HepG2 (cell line): ENCODE measurements at regions not wholly inside any gene's neighbourhood (a gene's known extent, or its start where the extent isn't known, plus 50 kb on each side); places are given as distances from the start of the nearest gene placed in this dataset.

Experiments used
- ATAC-seq: fragments of 200-7000 bp; cut with Tn5 transposase; 3 replicates; pipeline ENCODE4 v1.9.1; 2020; ENCODE audit warnings: mild to moderate bottlenecking, moderate library complexity
- BruUV-seq: library from RNA; stranded (reverse); fragments of 400-500 nt; replicated peaks from 2 replicates; lab custom pipeline; 2021; lab: Mats Ljungman, UMichigan
- CTCF ChIA-PET: fragments of 300-600 bp; formaldehyde crosslinking; extraction: SDS; loops from one replicate; lab custom pipeline; 2021; ENCODE audit warnings: low total read pairs, inconsistent platforms, low intra/inter-chr PET ratio; lab: Yijun Ruan, JAX
- POLR2A ChIA-PET: fragments of 350-600 bp; sonication (Branson Sonifier 250); formaldehyde crosslinking; loops from one replicate; lab custom pipeline; 2020; ENCODE audit warnings: antibody characterized with exemption, inconsistent platforms; lab: Yijun Ruan, JAX
- DNase-seq: peaks from one replicate; pipeline ENCODE4 v3.0.0-alpha.2; 2015; ENCODE audit warnings: low spot score
- FAIRE-seq: peaks from 3 replicates; lab custom pipeline; 2011; peaks lifted over from hg19 to GRCh38; lab: Jason Lieb, UNC
- H2AFZ ChIP-seq: one replicate; pipeline ENCODE4 v1.6.1; 2011; ENCODE audit warnings: low read length, inconsistent platforms
- H3K27ac ChIP-seq: fragments of 300-600 bp; 3 replicates; pipeline ENCODE4 v1.8.0; 2011; ENCODE audit warnings: mixed run types, mild to moderate bottlenecking, mixed read lengths, low read length, inconsistent platforms; ENCODE audit not compliant: insufficient read depth; ENCODE audit errors: extremely low read length
- H3K27me3 ChIP-seq, 2 experiments: fragments of 200-600 bp in 1 of 2; 2 replicates in 1 of 2; 3 replicates in 1 of 2; pipeline versions ENCODE4 v1.6.0 to v1.8.0; 2011; ENCODE audit warnings: low read length in 2 of 2, mild to moderate bottlenecking in 2 of 2, moderate library complexity in 2 of 2, inconsistent platforms in 1 of 2; ENCODE audit not compliant: insufficient read depth in 2 of 2, control insufficient read depth in 1 of 2
- H3K36me3 ChIP-seq, 2 experiments: fragments of 200-600 bp in 1 of 2; replicated peaks in 1 of 2; 2 replicates in 1 of 2; 3 replicates in 1 of 2; pipeline versions ENCODE4 v1.5.1 to v1.8.0; 2011; ENCODE audit warnings: low read length in 2 of 2, inconsistent platforms in 1 of 2; ENCODE audit not compliant: insufficient read depth in 2 of 2, control insufficient read depth in 1 of 2
- H3K4me1 ChIP-seq: 2 replicates; pipeline ENCODE4 v1.5.1; 2012; ENCODE audit warnings: low read length, inconsistent platforms; ENCODE audit not compliant: insufficient read depth
- H3K4me2 ChIP-seq: 2 replicates; pipeline ENCODE4 v1.6.0; 2011; ENCODE audit warnings: low read depth, low read length, inconsistent platforms
- H3K4me3 ChIP-seq, 3 experiments: fragments of 200-600 bp in 1 of 3; sonication (generic), shearing (Covaris generic) in 1 of 3; replicated peaks in 1 of 3; 2 replicates each; pipeline ENCODE4 v1.5.1; 2011 to 2016; ENCODE audit warnings: low read length in 3 of 3, inconsistent platforms in 2 of 3, low read depth in 2 of 3, mild to moderate bottlenecking in 2 of 3, control low read depth in 1 of 3, mixed read lengths in 1 of 3; ENCODE audit not compliant: insufficient read depth in 1 of 3
- H3K79me2 ChIP-seq: one replicate; pipeline ENCODE4 v1.6.1; 2011; ENCODE audit warnings: low read length, inconsistent platforms; ENCODE audit not compliant: insufficient read depth
- H3K9ac ChIP-seq: 2 replicates; pipeline ENCODE4 v1.6.0; 2011; ENCODE audit warnings: mild to moderate bottlenecking, low read depth, low read length, inconsistent platforms; ENCODE audit not compliant: insufficient read depth
- H3K9me3 ChIP-seq: 2 replicates; pipeline ENCODE4 v1.5.1; 2012; ENCODE audit warnings: mild to moderate bottlenecking, low read length
- H4K20me1 ChIP-seq: 2 replicates; pipeline ENCODE4 v1.6.0; 2011; ENCODE audit warnings: inconsistent platforms, mild to moderate bottlenecking, low read length, moderate library complexity; ENCODE audit not compliant: insufficient read depth
- ARID4A ChIP-seq: sonication (generic); formaldehyde crosslinking; IDR thresholded peaks from 2 replicates; pipeline ENCODE4 v1.5.0; 2020; ENCODE audit warnings: mild to moderate bottlenecking, missing genetic modification reagents, borderline replicate concordance
- MIER2 ChIP-seq: IDR thresholded peaks from 2 replicates; pipeline ENCODE4 v1.6.1; 2016; ENCODE audit warnings: missing biosample characterization, missing genetic modification reagents
- MLX ChIP-seq: IDR thresholded peaks from 2 replicates; pipeline ENCODE4 v1.6.1; 2016
- NFIC ChIP-seq: IDR thresholded peaks from 2 replicates; pipeline ENCODE4 v1.6.1; 2012; ENCODE audit warnings: mild to moderate bottlenecking, low read length, inconsistent platforms
- SIN3A ChIP-seq: IDR thresholded peaks from 2 replicates; pipeline ENCODE4 v1.6.1; 2011; ENCODE audit warnings: low read depth, mild to moderate bottlenecking, control low read depth, low read length, borderline replicate concordance
- SSRP1 ChIP-seq: IDR thresholded peaks from 2 replicates; pipeline ENCODE4 v1.6.1; 2016; ENCODE audit warnings: control low read depth
- TEAD3 ChIP-seq: optimal IDR thresholded peaks from 2 replicates; pipeline ENCODE3; 2016; ENCODE audit warnings: borderline replicate concordance
- ZNF317 ChIP-seq: sonication (generic); formaldehyde crosslinking; IDR thresholded peaks from 2 replicates; pipeline ENCODE4 v1.5.0; 2020; ENCODE audit warnings: mild to moderate bottlenecking, missing genetic modification reagents
- ZNF839 ChIP-seq: sonication (generic); formaldehyde crosslinking; IDR thresholded peaks from 2 replicates; pipeline ENCODE4 v1.4.0; 2020; ENCODE audit warnings: missing genetic modification reagents, mild to moderate bottlenecking, borderline replicate concordance
- WGBS: methylation state at CpG from one replicate; pipeline ENCODE4 v1.1.6; 2017; ENCODE audit warnings: low lambda C conversion rate; 5-methylcytosine and 5-hydroxymethylcytosine counted together
- in situ Hi-C: cut with HindIII; loops from 2 replicates; pipeline ENCODE4 v1.10.0; 2017; ENCODE audit warnings: low pct_unique_long_range_greater_than_20kb; ENCODE audit not compliant: extremely low pct_ligation_motif_present
- intact Hi-C: fragments of 100-400 bp; cut with micrococcal nuclease; formaldehyde crosslinking; loops from one replicate; pipeline ENCODE4 v1.10.0; 2022; ENCODE audit not compliant: unreplicated experiment
- TF ChIP-seq, protein P1 (sequence below): sonication (generic); formaldehyde crosslinking; conservative IDR thresholded peaks from 2 replicates; pipeline ENCODE4 v1.5.0; 2020; ENCODE audit warnings: missing genetic modification reagents

- in situ Hi-C loops: no loop called here
- intact Hi-C loops: no loop called here
- POLR2A ChIA-PET: no interaction called here
Measured at GRCh38 chr2:52794581-52794980, 973.0 kb upstream of the CHAC2 start.

GRCh38 chr2:52779446-52779845 lies 988.2 kb upstream of the CHAC2 start:
- Histone ChIP-seq H3K27ac (no peak overlapping the region), H3K9ac (no peak overlapping the region), H3K27me3 (no peaks in the 10 kb centered on the region), H3K36me3 (no peaks in the 10 kb centered on the region), H3K4me1 (no peaks in the 10 kb centered on the region), H2AFZ (no peak overlapping the region), H3K4me2 (no peak overlapping the region), H4K20me1 (no peaks in the 10 kb centered on the region), H3K9me3 (peaks cover 64% of the 10 kb centered on the region), H3K4me3 (0 out of 6 replicates have a peak overlapping the region, but pooled peaks of 1 of the 3 experiments have one; percentile 8), H3K79me2 (no peaks in the 10 kb centered on the region)
- ChIA-PET POLR2A (no interaction called here), CTCF (no interaction called here)
- intact Hi-C loops (no loop called here), in situ Hi-C loops (no loop called here)
- 19% methylated on average over 5 of the region's 5 CpGs for WGBS
- DNase-seq (no peak), FAIRE-seq (no peak), ATAC-seq (no peak)
- BruUV-seq: no TSS peak
- no peak for TF ChIP-seq SIN3A
- no peak for TF ChIP-seq ARID4A
- TF ChIP-seq NFIC: no peak
- no peak for TF ChIP-seq TEAD3 (CRISPR knock-in tag)
- no peak for TF ChIP-seq ZNF839 (CRISPR knock-in tag)

More at GRCh38 chr2:52794581-52794980, 973.0 kb upstream of the CHAC2 start:
- H3K27ac ChIP-seq: no peak overlapping the region
- H3K36me3 ChIP-seq: no peaks in the 10 kb centered on the region
- ATAC-seq (no peak), FAIRE-seq (no peak), DNase-seq (no peak)
- H3K79me2 ChIP-seq: no peaks in the 10 kb centered on the region
- no peak overlapping the region for H3K4me2 ChIP-seq
- TF ChIP-seq MIER2 (CRISPR knock-in tag) (no peak), MLX (CRISPR knock-in tag) (no peak), SSRP1 (no peak), ZNF317 (CRISPR knock-in tag) (no peak)
- TF ChIP-seq, protein P1, sequence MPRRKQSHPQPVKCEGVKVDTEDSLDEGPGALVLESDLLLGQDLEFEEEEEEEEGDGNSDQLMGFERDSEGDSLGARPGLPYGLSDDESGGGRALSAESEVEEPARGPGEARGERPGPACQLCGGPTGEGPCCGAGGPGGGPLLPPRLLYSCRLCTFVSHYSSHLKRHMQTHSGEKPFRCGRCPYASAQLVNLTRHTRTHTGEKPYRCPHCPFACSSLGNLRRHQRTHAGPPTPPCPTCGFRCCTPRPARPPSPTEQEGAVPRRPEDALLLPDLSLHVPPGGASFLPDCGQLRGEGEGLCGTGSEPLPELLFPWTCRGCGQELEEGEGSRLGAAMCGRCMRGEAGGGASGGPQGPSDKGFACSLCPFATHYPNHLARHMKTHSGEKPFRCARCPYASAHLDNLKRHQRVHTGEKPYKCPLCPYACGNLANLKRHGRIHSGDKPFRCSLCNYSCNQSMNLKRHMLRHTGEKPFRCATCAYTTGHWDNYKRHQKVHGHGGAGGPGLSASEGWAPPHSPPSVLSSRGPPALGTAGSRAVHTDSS (CRISPR knock-in tag): no peak
- no peak overlapping the region for H2AFZ ChIP-seq
- no peak overlapping the region for H3K4me3 ChIP-seq
- peaks cover 69% of the 10 kb centered on the region for H3K9me3 ChIP-seq
- no peaks in the 10 kb centered on the region for H3K27me3 ChIP-seq
- no peak overlapping the region for H3K9ac ChIP-seq
- no peaks in the 10 kb centered on the region for H4K20me1 ChIP-seq
- BruUV-seq: no TSS peak
- WGBS: 2% methylated on average over 2 of the region's 2 CpGs
- no peaks in the 10 kb centered on the region for H3K4me1 ChIP-seq
- CTCF ChIA-PET: interaction anchor here (0.6 kb wide), 1 partner anchor 21 kb away, joined by 3 read pairs; no protein-coding TSS in a partner anchor
